HEK293T (cell line): ENCODE measurements at regions not wholly inside any gene's neighbourhood (a gene's known extent, or its start where the extent isn't known, plus 50 kb on each side); places are given as distances from the start of the nearest gene placed in this dataset.
A peak's percentile ranks its signal among the peaks of the same experiment; 100 is the strongest.
"Not testable (repeated sequence)": the region's sequence is repeated elsewhere in the genome, so short reads cannot be mapped to it uniquely, and the experiment has no call there.

Source experiments
- CTCF ChIA-PET: fragments of 350-600 bp; formaldehyde crosslinking; extraction: SDS; loops from one replicate; lab custom pipeline; 2021; ENCODE audit warnings: antibody characterized with exemption, inconsistent platforms; lab: Yijun Ruan, JAX
- POLR2A ChIA-PET: fragments of 350-600 bp; formaldehyde crosslinking; extraction: SDS; loops from one replicate; lab custom pipeline; 2020; ENCODE audit warnings: antibody characterized with exemption, inconsistent platforms; lab: Yijun Ruan, JAX
- DNase-seq: peaks from one replicate; pipeline ENCODE4 v3.0.0; 2012; ENCODE audit warnings: mixed read lengths; ENCODE audit errors: extremely low spot score
- ARNT ChIP-seq: fragments of 450-650 bp; IDR thresholded peaks from 2 replicates; pipeline ENCODE4 v1.6.1; 2017; ENCODE audit warnings: mild to moderate bottlenecking
- BHLHE40 ChIP-seq: fragments of 450-650 bp; IDR thresholded peaks from 2 replicates; pipeline ENCODE4 v1.6.1; 2016; ENCODE audit warnings: mild to moderate bottlenecking, moderate library complexity, borderline replicate concordance
- CTBP1 ChIP-seq: fragments of 450-650 bp; IDR thresholded peaks from 2 replicates; pipeline ENCODE4 v1.6.1; 2016; ENCODE audit warnings: borderline replicate concordance
- ELF4 ChIP-seq: fragments of 450-650 bp; IDR thresholded peaks from 2 replicates; pipeline ENCODE4 v1.6.1; 2017; ENCODE audit warnings: antibody characterized with exemption
- FOXA1 ChIP-seq: fragments of 450-650 bp; IDR thresholded peaks from 2 replicates; pipeline ENCODE4 v1.6.1; 2016; ENCODE audit warnings: mild to moderate bottlenecking
- FOXK2 ChIP-seq: fragments of 450-650 bp; IDR thresholded peaks from 2 replicates; pipeline ENCODE4 v1.6.1; 2016; ENCODE audit warnings: mild to moderate bottlenecking
- FOXM1 ChIP-seq: fragments of 450-650 bp; IDR thresholded peaks from 2 replicates; pipeline ENCODE4 v1.6.1; 2017; ENCODE audit warnings: mild to moderate bottlenecking, borderline replicate concordance
- HDGF ChIP-seq: fragments of 450-650 bp; IDR thresholded peaks from 2 replicates; pipeline ENCODE4 v1.6.1; 2017; ENCODE audit warnings: antibody characterized with exemption, borderline replicate concordance
- L3MBTL2 ChIP-seq: fragments of 450-650 bp; conservative IDR thresholded peaks from 2 replicates; pipeline ENCODE4 v1.6.1; 2016; ENCODE audit warnings: mild to moderate bottlenecking
- LEF1 ChIP-seq: fragments of 450-650 bp; IDR thresholded peaks from 2 replicates; pipeline ENCODE4 v1.6.1; 2017; ENCODE audit warnings: mild to moderate bottlenecking, borderline replicate concordance
- NFRKB ChIP-seq: fragments of 450-650 bp; IDR thresholded peaks from 2 replicates; pipeline ENCODE4 v1.6.1; 2016; ENCODE audit warnings: mild to moderate bottlenecking, moderate library complexity
- PKNOX1 ChIP-seq: fragments of 450-650 bp; IDR thresholded peaks from 2 replicates; pipeline ENCODE4 v1.6.1; 2016
- SP1 ChIP-seq: fragments of 450-650 bp; IDR thresholded peaks from 2 replicates; pipeline ENCODE4 v1.6.1; 2017
- SUZ12 ChIP-seq: fragments of 450-650 bp; IDR thresholded peaks from 2 replicates; pipeline ENCODE4 v1.6.1; 2016; ENCODE audit warnings: mild to moderate bottlenecking
- TARDBP ChIP-seq: fragments of 450-650 bp; IDR thresholded peaks from 2 replicates; pipeline ENCODE4 v1.6.1; 2016
- ZNF384 ChIP-seq: fragments of 450-650 bp; IDR thresholded peaks from 2 replicates; pipeline ENCODE4 v1.6.1; 2016

- TF ChIP-seq FOXM1 (no peak), NFRKB (no peak), TARDBP (no peak), FOXA1 (no peak), LEF1 (no peak), CTBP1 (no peak), SP1 (no peak), FOXK2 (no peak), HDGF (no peak), ELF4 (no peak), BHLHE40 (no peak), L3MBTL2 (no peak), ZNF384 (no peak), PKNOX1 (no peak), SUZ12 (no peak), ARNT (no peak)
- POLR2A ChIA-PET: no interaction called here
- CTCF ChIA-PET: no interaction called here
- no peak for DNase-seq
Measured at GRCh38 chrX:66994729-66995128, 355.9 kb upstream of the EDA2R start.

GRCh38 chrX:66992077-66992476, 353.2 kb upstream of the EDA2R start:
- POLR2A ChIA-PET, CTCF ChIA-PET, DNase-seq: not testable (repeated sequence)

- ChIA-PET CTCF (no interaction called here), POLR2A (no interaction called here)
- no peak for DNase-seq
- TF ChIP-seq NFRKB (no peak), ZNF384 (no peak), SP1 (no peak)
Measured at GRCh38 chrX:66988331-66988730, 349.5 kb upstream of the EDA2R start.

DNA sequence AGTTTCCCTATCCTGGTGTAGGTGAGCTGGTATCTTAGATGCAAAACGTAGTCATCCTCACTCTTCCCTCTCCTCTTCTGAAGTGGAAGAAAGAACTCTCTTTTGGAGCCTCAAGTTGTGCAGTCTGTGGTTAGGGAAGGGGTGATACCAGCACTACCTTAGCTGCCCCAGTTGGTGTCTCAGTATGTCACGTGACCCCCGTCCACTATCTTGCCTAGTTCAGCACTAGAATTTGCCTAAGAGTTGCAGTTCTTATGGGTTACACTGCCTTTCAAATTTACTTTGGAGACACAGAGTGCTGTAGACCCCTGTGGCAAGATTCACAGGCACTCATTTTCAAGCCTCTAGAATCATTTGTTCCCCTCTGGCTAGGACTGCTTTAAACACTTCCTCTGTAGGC, 322.8 kb upstream of the EDA2R start:
- DNase-seq: no peak
- TF ChIP-seq FOXK2: no peak
- no peak for TF ChIP-seq HDGF
- TF ChIP-seq FOXM1: no peak
- no peak for TF ChIP-seq PKNOX1
- TF ChIP-seq ARNT: no peak
- TF ChIP-seq ZNF384: no peak
- no peak for TF ChIP-seq FOXA1
- no peak for TF ChIP-seq L3MBTL2
- TF ChIP-seq TARDBP: no peak
- TF ChIP-seq SUZ12: no peak
- TF ChIP-seq LEF1: no peak
- no peak for TF ChIP-seq SP1
- no peak for TF ChIP-seq NFRKB
- TF ChIP-seq ELF4: no peak
- TF ChIP-seq BHLHE40: no peak
- ChIA-PET POLR2A (no interaction called here), CTCF (no interaction called here)

- TF ChIP-seq ARNT (no peak), ELF4 (no peak), PKNOX1 (no peak), BHLHE40 (no peak), SP1 (no peak), HDGF (no peak), TARDBP (no peak), SUZ12 (no peak), ZNF384 (no peak), L3MBTL2 (no peak), FOXK2 (no peak), CTBP1 (no peak), FOXM1 (no peak)
- ChIA-PET CTCF (no interaction called here), POLR2A (no interaction called here)
- no peak for DNase-seq
Measured at GRCh38 chrX:66931713-66932112, 292.8 kb upstream of the EDA2R start.

- POLR2A ChIA-PET, DNase-seq, CTCF ChIA-PET: not testable (repeated sequence)
Measured at GRCh38 chrX:66930516-66930915, 291.6 kb upstream of the EDA2R start.

DNA sequence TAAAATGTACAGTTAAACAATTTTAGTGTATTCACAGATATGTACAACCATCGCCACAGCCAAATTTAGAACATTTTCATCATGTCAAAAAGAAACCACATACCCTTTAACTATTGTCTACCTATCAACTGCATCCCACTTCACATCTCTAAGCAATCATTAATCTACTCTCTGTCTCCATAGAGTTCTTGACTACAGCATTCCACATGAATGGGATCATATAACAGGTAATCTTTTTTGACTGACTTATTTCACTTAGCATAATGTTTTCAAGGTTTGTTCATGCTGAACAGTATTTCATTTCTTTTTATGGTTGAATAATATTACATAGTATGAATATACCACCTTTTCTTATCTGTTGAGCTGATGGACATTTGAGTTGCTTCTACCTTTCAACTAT, 281.4 kb upstream of the EDA2R start:
- DNase-seq: no peak
- POLR2A ChIA-PET: no interaction called here
- TF ChIP-seq SP1 (no peak), BHLHE40 (no peak), NFRKB (no peak)
- CTCF ChIA-PET: no interaction called here

GRCh38 chrX:66919280-66919832, 280.5 kb upstream of the EDA2R start:
- TF ChIP-seq TARDBP (no peak), ELF4 (no peak), L3MBTL2 (no peak), SP1 (no peak), HDGF (no peak), NFRKB (no peak), ARNT (no peak), FOXA1 (no peak), CTBP1 (peak; percentile 85), FOXM1 (no peak), PKNOX1 (peak; percentile 84), ZNF384 (no peak), FOXK2 (no peak), LEF1 (0 out of 2 replicates have a peak, but pooled peaks have one; percentile 16), SUZ12 (no peak)
- CTCF ChIA-PET: no interaction called here
- POLR2A ChIA-PET: no interaction called here
- DNase-seq: no peak
